ENCODE measurements at regions not wholly inside any gene's neighbourhood (a gene's known extent, or its start where the extent isn't known, plus 50 kb on each side); places are given as distances from the start of the nearest gene placed in this dataset.

- no peak for DNase-seq
These were observed 300.0 kb upstream of the HDAC4 start for GRCh38 chr2:239700686-239701345.

- DNase-seq: no peak
These were observed 296.8 kb upstream of the HDAC4 start for GRCh38 chr2:239697399-239698164.

GRCh38 chr2:239696559-239697207 lies 295.9 kb upstream of the HDAC4 start:
- DNase-seq: no peak

- no peak for DNase-seq
These were observed 295.0 kb upstream of the HDAC4 start for GRCh38 chr2:239695728-239696240.

GRCh38 chr2:239695106-239695727 lies 294.4 kb upstream of the HDAC4 start:
- DNase-seq: no peak

- no peak for DNase-seq
These were observed 293.7 kb upstream of the HDAC4 start for GRCh38 chr2:239694487-239694886.

- DNase-seq: no peak
These were observed 293.1 kb upstream of the HDAC4 start for GRCh38 chr2:239693761-239694415.

GRCh38 chr2:239693330-239693729 lies 292.5 kb upstream of the HDAC4 start:
- no peak for DNase-seq

- DNase-seq: no peak
These were observed 292.1 kb upstream of the HDAC4 start for GRCh38 chr2:239692919-239693318.

- DNase-seq: no peak
These were observed 291.6 kb upstream of the HDAC4 start for GRCh38 chr2:239692362-239692851.

- no peak for DNase-seq
These were observed 290.9 kb upstream of the HDAC4 start for GRCh38 chr2:239691720-239692119.

- no peak for DNase-seq
These were observed 290.1 kb upstream of the HDAC4 start for GRCh38 chr2:239690651-239691631.

GRCh38 chr2:239689985-239690384 lies 289.2 kb upstream of the HDAC4 start:
- DNase-seq: no peak

GRCh38 chr2:239689410-239689809 lies 288.6 kb upstream of the HDAC4 start:
- DNase-seq: no peak

GRCh38 chr2:239688840-239689239 lies 288.0 kb upstream of the HDAC4 start:
- no peak for DNase-seq

GRCh38 chr2:239688122-239688681 lies 287.4 kb upstream of the HDAC4 start:
- DNase-seq: no peak

GRCh38 chr2:239687441-239687840 lies 286.6 kb upstream of the HDAC4 start:
- DNase-seq: no peak

GRCh38 chr2:239685965-239686364 lies 285.1 kb upstream of the HDAC4 start:
- no peak for DNase-seq

GRCh38 chr2:239685556-239685955 lies 284.7 kb upstream of the HDAC4 start:
- no peak for DNase-seq

GRCh38 chr2:239684996-239685395 lies 284.2 kb upstream of the HDAC4 start:
- DNase-seq: no peak

GRCh38 chr2:239684271-239684810 lies 283.5 kb upstream of the HDAC4 start:
- no peak for DNase-seq
